PC-9 (cell line): ENCODE measurements at regions not wholly inside any gene's neighbourhood (a gene's known extent, or its start where the extent isn't known, plus 50 kb on each side); places are given as distances from the start of the nearest gene placed in this dataset.

Source experiments
- EZH2 ChIP-seq: fragments of 200-600 bp; sonication (generic); IDR thresholded peaks from 2 replicates; pipeline ENCODE4 v1.8.0; 2017; ENCODE audit warnings: antibody characterized with exemption, low read depth
- TF ChIP-seq, protein P1 (sequence below): fragments of 200-600 bp; sonication (generic); conservative IDR thresholded peaks from 2 replicates; pipeline ENCODE4 v1.6.1; 2017; ENCODE audit warnings: mixed run types, antibody characterized with exemption, mild to moderate bottlenecking, moderate library complexity

GRCh38 chr7:42493436-42494198 is 256.6 kb upstream of the GLI3 start:
- TF ChIP-seq, protein P1, sequence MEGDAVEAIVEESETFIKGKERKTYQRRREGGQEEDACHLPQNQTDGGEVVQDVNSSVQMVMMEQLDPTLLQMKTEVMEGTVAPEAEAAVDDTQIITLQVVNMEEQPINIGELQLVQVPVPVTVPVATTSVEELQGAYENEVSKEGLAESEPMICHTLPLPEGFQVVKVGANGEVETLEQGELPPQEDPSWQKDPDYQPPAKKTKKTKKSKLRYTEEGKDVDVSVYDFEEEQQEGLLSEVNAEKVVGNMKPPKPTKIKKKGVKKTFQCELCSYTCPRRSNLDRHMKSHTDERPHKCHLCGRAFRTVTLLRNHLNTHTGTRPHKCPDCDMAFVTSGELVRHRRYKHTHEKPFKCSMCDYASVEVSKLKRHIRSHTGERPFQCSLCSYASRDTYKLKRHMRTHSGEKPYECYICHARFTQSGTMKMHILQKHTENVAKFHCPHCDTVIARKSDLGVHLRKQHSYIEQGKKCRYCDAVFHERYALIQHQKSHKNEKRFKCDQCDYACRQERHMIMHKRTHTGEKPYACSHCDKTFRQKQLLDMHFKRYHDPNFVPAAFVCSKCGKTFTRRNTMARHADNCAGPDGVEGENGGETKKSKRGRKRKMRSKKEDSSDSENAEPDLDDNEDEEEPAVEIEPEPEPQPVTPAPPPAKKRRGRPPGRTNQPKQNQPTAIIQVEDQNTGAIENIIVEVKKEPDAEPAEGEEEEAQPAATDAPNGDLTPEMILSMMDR: no peak
- TF ChIP-seq EZH2: no peak
